Forelimb muscle (tissue), 1 donor: ENCODE measurements at regions not wholly inside any gene's neighbourhood (a gene's known extent, or its start where the extent isn't known, plus 50 kb on each side); places are given as distances from the start of the nearest gene placed in this dataset.
A peak's percentile ranks its signal among the peaks of the same experiment; 100 is the strongest.

Source experiments
- DNase-seq: peaks from one replicate; pipeline ENCODE4 v3.0.0-alpha.2; 2013; ENCODE audit warnings: low read depth

- DNase-seq: peak; percentile 17
Measured at GRCh38 chr22:48320683-48321451, 1506.8 kb downstream of the BRD1 start.

DNA sequence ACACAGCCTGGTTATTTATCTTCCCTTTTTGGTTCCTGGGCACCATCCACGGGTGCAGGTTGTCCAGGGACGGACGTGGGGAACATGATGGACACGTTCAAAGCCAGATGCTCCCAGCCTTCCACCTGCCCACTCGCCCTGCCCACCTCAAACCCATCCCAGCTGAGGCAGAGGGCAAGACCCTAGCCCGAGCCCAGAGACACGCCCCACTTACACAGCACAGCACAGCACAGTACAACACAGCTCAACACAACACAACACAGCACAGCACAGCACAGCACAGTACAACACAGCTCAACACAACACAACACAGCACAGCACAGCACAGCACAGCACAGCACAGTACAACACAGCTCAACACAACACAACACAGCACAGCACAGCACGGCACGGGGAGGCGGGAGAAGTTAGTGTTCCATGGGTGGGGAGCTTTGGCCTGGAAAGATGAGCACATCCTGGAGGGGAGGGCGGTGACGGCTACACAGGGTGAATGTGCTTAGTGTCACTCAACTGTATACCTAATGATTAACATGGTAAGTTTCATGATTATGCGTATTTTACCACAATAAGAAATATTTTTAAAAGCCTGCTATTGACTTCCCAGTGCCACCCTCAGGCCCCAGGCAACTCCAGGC lies 1507.5 kb downstream of the BRD1 start:
- no peak for DNase-seq

DNA sequence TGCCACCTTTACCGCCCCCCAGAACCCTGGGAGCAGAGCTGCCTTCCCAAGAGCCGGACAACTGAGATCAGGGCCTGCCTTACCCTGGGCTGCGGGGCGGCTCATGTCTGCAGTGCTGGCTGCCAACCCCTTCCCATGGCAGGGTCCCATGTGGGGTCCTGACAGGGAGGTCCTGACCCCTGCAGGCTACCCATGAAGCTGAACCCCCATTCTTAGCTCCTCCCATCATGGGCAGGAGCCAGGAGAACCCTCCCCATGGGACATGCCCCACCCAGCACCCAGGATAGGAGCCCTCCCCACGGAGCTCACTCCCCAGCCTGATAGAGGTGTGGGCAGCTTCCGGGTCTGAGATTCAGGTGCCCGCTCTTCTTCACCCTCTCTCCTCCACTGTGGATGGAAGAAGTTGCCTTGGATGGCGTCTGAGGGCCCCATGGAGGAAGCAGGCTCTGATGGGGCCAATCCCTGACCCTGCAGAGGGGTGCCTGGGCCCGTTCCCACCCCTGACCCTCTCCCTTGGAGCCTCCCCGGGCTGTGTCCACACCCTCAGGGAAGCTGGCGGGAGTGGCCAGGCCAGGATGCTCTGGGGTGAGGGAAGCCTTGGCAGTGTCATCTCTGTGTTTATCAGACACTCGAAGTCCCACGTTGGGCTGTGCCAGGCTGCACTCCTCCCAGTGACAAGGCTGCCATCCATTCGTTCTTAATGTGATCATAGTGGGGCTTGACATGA lies 1508.2 kb downstream of the BRD1 start:
- no peak for DNase-seq

DNA sequence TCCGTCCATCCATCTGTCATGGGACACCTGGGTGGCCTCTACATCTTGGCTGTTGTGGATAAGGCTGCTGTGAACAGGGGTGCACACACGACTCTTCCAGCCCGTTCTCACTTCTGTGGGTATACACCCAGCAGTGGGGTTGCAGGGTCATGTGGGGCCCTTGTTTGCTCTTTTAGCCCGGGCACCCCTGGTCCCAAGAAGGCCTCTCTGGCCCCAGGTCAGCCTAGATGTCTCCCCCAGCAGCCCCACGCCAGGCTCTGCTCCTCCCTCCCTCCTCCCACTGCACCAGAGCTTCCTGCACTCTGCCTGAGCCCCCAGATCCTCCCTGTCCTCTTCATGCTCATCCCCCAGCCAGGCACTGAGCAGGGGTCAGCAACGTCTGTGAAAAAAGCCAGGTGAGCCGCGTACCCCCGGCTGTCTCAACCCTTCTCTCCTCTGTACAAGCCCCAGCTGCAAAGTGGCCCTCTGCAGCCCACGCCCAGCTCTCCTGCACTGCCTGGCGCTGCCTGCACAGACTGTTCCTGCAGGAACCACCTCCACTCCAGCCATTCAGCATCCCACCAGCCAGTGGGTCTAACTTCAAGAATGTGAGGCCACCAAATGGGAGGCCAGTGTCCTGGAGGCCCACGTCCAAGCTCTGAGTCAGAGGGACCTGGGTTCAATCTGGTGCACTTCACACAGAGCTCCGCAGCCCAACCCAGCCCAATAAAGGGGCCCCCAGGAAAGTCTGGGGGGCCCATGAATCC lies 1508.9 kb downstream of the BRD1 start:
- DNase-seq: no peak

DNA sequence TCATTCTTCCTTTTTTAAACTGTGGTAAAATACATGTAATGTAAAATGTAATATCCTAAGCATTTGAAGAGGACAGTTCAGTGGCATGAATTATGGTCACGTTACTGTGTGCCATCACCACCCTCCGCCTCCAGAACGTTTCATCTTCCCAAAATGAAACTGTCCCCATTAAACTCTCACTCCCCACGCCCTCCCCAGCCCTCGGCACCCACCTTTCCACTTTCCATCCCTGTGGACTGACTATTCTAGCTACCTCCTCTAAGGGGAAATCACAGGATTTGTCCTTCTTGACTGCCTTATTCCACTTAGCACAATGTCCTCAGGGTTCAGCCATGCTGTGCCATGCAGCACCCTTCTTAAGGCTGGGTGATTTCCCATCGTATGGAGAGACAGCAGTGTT lies 1509.5 kb downstream of the BRD1 start:
- no peak for DNase-seq

DNA sequence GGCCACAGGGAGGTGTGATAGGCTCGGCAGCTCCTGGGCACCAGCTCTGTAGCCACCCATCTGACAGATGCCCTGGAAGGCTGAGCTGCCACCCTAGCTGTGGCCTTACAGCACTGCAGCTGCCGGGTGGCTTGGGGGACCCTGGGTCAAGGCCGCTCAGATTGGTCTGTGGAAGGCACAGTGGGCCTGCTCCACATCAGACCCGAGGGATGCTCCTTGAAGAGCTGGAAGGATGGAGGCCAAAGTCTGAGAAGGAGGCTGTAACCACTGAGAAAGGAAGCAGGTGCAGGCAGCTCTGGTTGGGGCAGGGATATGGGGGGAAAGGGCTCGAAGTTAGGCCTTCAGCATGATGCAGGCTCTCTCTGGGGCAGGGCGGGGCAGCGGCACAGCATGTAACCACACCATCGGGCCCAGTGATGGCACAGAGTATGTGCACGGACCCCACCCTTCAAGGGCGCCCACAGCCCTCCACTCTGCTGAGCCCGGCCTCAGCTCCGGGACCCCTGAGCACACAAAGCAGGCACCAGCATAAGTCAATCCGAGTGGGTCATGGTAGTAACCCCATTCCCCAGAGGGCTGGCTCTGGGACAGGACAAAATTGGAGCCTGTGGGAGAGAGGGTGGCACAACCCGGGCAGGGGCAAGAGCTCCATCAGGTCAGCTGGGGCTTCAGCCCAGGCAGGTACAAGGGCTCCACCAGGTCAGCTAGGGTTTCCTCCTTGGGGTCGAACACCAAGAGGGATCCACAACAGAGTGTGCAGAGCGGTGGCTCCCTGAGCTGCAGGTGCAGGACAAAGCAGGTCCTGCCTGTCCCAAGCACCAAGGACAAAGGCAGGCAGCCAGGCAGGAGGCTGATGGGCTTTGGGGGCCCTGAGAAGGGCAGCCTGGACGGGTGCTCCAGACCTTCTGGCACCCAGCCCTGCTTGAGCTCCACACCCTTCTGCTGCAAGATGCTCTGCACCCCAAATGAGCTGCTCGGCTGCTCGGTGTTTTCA lies 1511.1 kb downstream of the BRD1 start:
- DNase-seq: no peak

- no peak for DNase-seq
Measured at GRCh38 chr22:48315439-48316256, 1512.0 kb downstream of the BRD1 start.

DNA sequence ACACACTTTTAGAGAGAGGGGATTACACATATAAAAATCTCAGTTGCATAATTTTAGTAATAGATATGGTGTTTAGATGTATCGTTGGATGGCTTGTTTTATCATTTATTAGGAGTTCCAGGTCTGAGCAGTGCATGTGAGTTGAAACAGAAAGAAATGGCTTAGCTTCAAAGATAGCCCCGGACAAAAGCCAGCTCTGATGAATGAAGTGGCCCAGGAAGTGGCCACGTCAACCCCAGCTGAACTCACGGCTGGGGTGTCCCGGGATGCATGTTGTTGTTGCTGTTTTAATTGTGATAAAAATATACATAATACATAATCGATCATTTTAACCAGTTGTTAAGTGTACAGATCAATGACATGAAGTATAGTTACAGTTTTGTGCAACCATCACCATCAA lies 1513.6 kb downstream of the BRD1 start:
- DNase-seq: no peak

DNA sequence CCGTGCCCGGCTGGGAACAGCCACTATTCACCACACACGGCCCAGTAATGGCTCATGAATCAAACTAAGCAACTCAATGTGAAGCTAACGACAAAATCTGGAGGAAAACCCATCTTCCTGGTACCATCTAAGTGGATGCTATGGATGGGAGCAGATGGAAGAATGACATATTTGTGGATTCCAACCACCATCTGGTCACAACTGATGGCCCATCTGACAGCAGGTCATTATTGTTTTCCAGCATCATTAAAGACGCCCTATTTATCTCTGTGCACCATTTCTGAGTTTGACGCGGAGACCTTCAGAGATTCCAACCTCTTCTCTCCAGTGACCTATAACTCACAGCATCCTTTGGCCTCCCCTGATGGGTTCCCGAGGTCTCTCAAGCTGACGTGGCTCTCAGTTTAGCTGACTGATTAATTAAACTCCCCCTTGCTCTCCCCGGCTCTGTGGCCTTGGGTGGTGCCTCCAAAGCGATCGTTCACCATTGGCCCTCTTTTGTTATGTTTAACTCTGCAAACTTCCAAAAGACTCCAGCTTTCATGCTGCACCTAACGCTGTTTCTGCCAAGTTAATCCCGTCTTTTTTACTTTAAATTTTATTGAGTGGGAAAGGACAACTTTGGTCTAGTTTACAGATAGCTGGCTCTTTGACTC lies 1514.4 kb downstream of the BRD1 start:
- no peak for DNase-seq

- DNase-seq: no peak
Measured at GRCh38 chr22:48310740-48311139, 1516.9 kb downstream of the BRD1 start.

GRCh38 chr22:48310289-48310688 lies 1517.4 kb downstream of the BRD1 start:
- no peak for DNase-seq

GRCh38 chr22:48309836-48310235 lies 1517.8 kb downstream of the BRD1 start:
- no peak for DNase-seq

- no peak for DNase-seq
Measured at GRCh38 chr22:48309115-48309705, 1518.5 kb downstream of the BRD1 start.

DNA sequence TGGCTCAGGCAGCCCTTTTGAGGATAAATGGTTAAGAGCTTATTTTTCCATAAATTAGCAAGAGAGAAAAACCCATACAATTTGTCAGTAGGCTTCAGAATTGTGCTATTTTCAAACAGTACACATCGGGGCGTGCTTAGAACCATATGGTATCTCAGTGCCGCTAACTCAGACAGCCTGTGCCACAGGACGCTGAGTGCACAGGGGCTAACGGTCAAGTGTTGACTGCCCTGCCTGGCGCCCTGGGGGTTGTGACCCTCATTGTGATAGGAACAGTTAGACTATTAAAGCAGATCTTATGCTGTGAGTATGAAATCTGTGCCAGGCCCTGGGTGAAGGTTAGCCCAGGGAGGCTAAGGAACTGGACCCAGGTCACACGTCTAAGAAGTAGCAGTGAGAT lies 1519.7 kb downstream of the BRD1 start:
- no peak for DNase-seq

DNA sequence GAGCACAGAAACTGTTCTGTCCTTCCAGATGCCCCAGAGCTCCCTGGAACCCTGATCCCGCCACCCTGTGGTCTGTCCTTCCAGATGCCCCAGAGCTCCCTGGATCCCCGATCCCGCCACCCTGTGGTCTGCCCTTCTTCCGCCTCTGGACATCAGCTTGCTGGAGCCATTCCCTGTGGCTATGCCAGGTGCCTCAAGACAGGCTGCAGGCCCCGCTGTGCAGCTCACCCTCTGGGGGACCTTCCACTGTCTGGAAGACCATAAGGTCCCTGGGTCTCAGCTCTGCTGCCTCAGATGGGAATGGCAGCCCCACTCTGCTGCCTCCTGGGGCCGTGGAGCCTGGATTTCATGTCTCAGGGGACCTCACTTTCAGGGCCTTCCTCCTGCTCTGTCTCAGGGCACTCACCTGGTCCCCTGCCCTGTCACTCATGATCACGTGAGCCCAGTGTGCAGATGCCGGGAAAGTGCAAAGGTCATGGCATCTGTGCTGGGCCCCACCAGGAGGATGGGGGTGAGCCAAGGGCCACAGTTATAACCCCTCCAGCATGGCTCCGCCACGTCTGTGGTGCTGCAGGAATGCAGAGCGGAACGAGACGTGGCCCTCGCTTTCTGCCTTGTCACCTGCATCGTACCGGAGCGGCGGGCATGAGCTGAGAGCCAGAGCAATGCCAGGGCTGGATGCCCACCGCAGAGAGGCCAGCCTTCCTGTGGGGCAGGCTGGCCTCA lies 1520.7 kb downstream of the BRD1 start:
- no peak for DNase-seq

DNA sequence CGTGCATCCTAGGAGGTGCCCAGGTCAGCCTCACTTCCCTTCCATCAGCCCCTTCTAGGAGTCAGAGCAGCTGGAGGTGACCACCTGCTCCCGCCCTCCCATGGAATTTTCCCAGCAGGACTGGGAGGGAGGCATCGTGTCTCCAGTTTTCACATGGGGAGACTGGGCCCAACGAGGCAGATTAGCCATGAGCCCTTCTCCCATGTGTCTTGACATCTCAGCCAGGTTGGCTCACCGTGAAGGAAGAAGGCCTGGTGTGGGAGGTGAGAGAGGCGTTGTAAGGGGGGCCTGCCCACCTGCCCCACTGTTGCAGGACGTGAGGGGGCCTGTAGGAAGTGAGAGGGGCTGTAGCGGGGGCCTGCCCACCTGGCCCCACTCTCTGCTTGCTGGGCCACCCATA lies 1521.4 kb downstream of the BRD1 start:
- DNase-seq: no peak

- no peak for DNase-seq
Measured at GRCh38 chr22:48305726-48306235, 1521.9 kb downstream of the BRD1 start.

GRCh38 chr22:48303369-48303725 lies 1524.3 kb downstream of the BRD1 start:
- no peak for DNase-seq
